Activated naive CD8-positive, alpha-beta T cell (primary cell): ENCODE measurements at regions not wholly inside any gene's neighbourhood (a gene's known extent, or its start where the extent isn't known, plus 50 kb on each side); places are given as distances from the start of the nearest gene placed in this dataset.

Experiments used
- H3K27ac Mint-ChIP-seq: one replicate; pipeline ENCODE4 v1.8.0; 2021; ENCODE audit warnings: mixed read lengths
- H3K27me3 Mint-ChIP-seq: one replicate; pipeline ENCODE4 v1.8.0; 2021; ENCODE audit warnings: mixed read lengths
- H3K36me3 Mint-ChIP-seq: one replicate; pipeline ENCODE4 v1.8.0; 2021; ENCODE audit warnings: mixed read lengths
- H3K4me1 Mint-ChIP-seq: one replicate; pipeline ENCODE4 v1.8.0; 2021; ENCODE audit warnings: low read depth, mixed read lengths
- H3K4me3 Mint-ChIP-seq: one replicate; pipeline ENCODE4 v1.8.0; 2021; ENCODE audit warnings: mild to moderate bottlenecking, mixed read lengths
- H3K9me3 Mint-ChIP-seq: one replicate; pipeline ENCODE4 v1.8.0; 2021; ENCODE audit warnings: low read depth, mixed read lengths

- H3K36me3 Mint-ChIP-seq, result peaks cover 2% of the 10 kb centered on the region
- no peaks in the 10 kb centered on the region for H3K27me3 Mint-ChIP-seq
- H3K4me3 Mint-ChIP-seq, result no peak overlapping the region
- H3K4me1 Mint-ChIP-seq, result peaks cover 2% of the 10 kb centered on the region
- no peaks in the 10 kb centered on the region for H3K9me3 Mint-ChIP-seq
- no peak overlapping the region for H3K27ac Mint-ChIP-seq
Observed at GRCh38 chr22:49586244-49586748, 241.4 kb downstream of the BRD1 start.

GRCh38 chr22:49585461-49586243 lies 242.0 kb downstream of the BRD1 start:
- Mint-ChIP-seq H3K27ac (no peak overlapping the region), H3K4me3 (no peak overlapping the region), H3K27me3 (no peaks in the 10 kb centered on the region), H3K36me3 (peaks cover 2% of the 10 kb centered on the region), H3K4me1 (peaks cover 2% of the 10 kb centered on the region), H3K9me3 (no peaks in the 10 kb centered on the region)

GRCh38 chr22:49583886-49584505 lies 243.7 kb downstream of the BRD1 start:
- Mint-ChIP-seq H3K27me3 (no peaks in the 10 kb centered on the region), H3K36me3 (peaks cover 2% of the 10 kb centered on the region), H3K4me3 (no peak overlapping the region), H3K27ac (no peak overlapping the region), H3K4me1 (peaks cover 2% of the 10 kb centered on the region), H3K9me3 (no peaks in the 10 kb centered on the region)

GRCh38 chr22:49583341-49583740 lies 244.3 kb downstream of the BRD1 start:
- Mint-ChIP-seq H3K27ac (no peak overlapping the region), H3K9me3 (no peaks in the 10 kb centered on the region), H3K4me3 (no peak overlapping the region), H3K4me1 (peaks cover 2% of the 10 kb centered on the region), H3K36me3 (peaks cover 7% of the 10 kb centered on the region), H3K27me3 (no peaks in the 10 kb centered on the region)

GRCh38 chr22:49582678-49583077 lies 245.0 kb downstream of the BRD1 start:
- Mint-ChIP-seq H3K27ac (no peak overlapping the region), H3K9me3 (no peaks in the 10 kb centered on the region), H3K4me1 (peaks cover 2% of the 10 kb centered on the region), H3K27me3 (no peaks in the 10 kb centered on the region), H3K36me3 (peaks cover 10% of the 10 kb centered on the region), H3K4me3 (no peak overlapping the region)

- Mint-ChIP-seq H3K4me3 (no peak overlapping the region), H3K27ac (no peak overlapping the region), H3K27me3 (no peaks in the 10 kb centered on the region), H3K36me3 (peaks cover 10% of the 10 kb centered on the region), H3K4me1 (peaks cover 2% of the 10 kb centered on the region), H3K9me3 (no peaks in the 10 kb centered on the region)
Observed at GRCh38 chr22:49582181-49582580, 245.5 kb downstream of the BRD1 start.

- Mint-ChIP-seq H3K36me3 (peaks cover 10% of the 10 kb centered on the region), H3K4me1 (no peaks in the 10 kb centered on the region)
Observed at GRCh38 chr22:49580024-49580423, 247.6 kb downstream of the BRD1 start.

GRCh38 chr22:49577168-49578060 lies 250.3 kb downstream of the BRD1 start:
- Mint-ChIP-seq H3K9me3 (no peaks in the 10 kb centered on the region), H3K27ac (no peak overlapping the region), H3K36me3 (peaks cover 15% of the 10 kb centered on the region), H3K27me3 (no peaks in the 10 kb centered on the region), H3K4me1 (no peaks in the 10 kb centered on the region), H3K4me3 (no peak overlapping the region)

More at GRCh38 chr22:49580024-49580423, 247.6 kb downstream of the BRD1 start:
- H3K27ac Mint-ChIP-seq, result no peak overlapping the region
- H3K9me3 Mint-ChIP-seq, result no peaks in the 10 kb centered on the region
- no peaks in the 10 kb centered on the region for H3K27me3 Mint-ChIP-seq
- no peak overlapping the region for H3K4me3 Mint-ChIP-seq

GRCh38 chr22:49576241-49577141 lies 251.2 kb downstream of the BRD1 start:
- Mint-ChIP-seq H3K27me3 (no peaks in the 10 kb centered on the region), H3K36me3 (peaks cover 14% of the 10 kb centered on the region), H3K27ac (no peak overlapping the region), H3K4me1 (no peaks in the 10 kb centered on the region), H3K4me3 (no peak overlapping the region), H3K9me3 (no peaks in the 10 kb centered on the region)

GRCh38 chr22:49575703-49576081 lies 252.0 kb downstream of the BRD1 start:
- H3K4me1 Mint-ChIP-seq, result no peaks in the 10 kb centered on the region
- H3K36me3 Mint-ChIP-seq, result peaks cover 14% of the 10 kb centered on the region
- no peaks in the 10 kb centered on the region for H3K27me3 Mint-ChIP-seq
- H3K9me3 Mint-ChIP-seq, result no peaks in the 10 kb centered on the region
- no peak overlapping the region for H3K27ac Mint-ChIP-seq
- no peak overlapping the region for H3K4me3 Mint-ChIP-seq

- Mint-ChIP-seq H3K9me3 (no peaks in the 10 kb centered on the region), H3K4me3 (no peak overlapping the region), H3K27ac (no peak overlapping the region), H3K27me3 (no peaks in the 10 kb centered on the region), H3K36me3 (peaks cover 14% of the 10 kb centered on the region), H3K4me1 (no peaks in the 10 kb centered on the region)
Observed at GRCh38 chr22:49574881-49575702, 252.6 kb downstream of the BRD1 start.

- Mint-ChIP-seq H3K27ac (no peak overlapping the region), H3K4me1 (no peaks in the 10 kb centered on the region), H3K27me3 (no peaks in the 10 kb centered on the region), H3K4me3 (no peak overlapping the region), H3K9me3 (no peaks in the 10 kb centered on the region), H3K36me3 (peaks cover 14% of the 10 kb centered on the region)
Observed at GRCh38 chr22:49574205-49574880, 253.3 kb downstream of the BRD1 start.

GRCh38 chr22:49573109-49573765 lies 254.4 kb downstream of the BRD1 start:
- Mint-ChIP-seq H3K4me1 (no peaks in the 10 kb centered on the region), H3K9me3 (no peaks in the 10 kb centered on the region), H3K36me3 (peaks cover 9% of the 10 kb centered on the region), H3K4me3 (no peak overlapping the region), H3K27ac (no peak overlapping the region), H3K27me3 (no peaks in the 10 kb centered on the region)
